OCI-LY1 (cell line): ENCODE measurements at regions not wholly inside any gene's neighbourhood (a gene's known extent, or its start where the extent isn't known, plus 50 kb on each side); places are given as distances from the start of the nearest gene placed in this dataset.

Experiments
- CTCF ChIP-seq: fragments of 200-600 bp; sonication (generic), shearing (Covaris generic); IDR thresholded peaks from 2 replicates; pipeline ENCODE4 v1.5.1; 2017; ENCODE audit warnings: mild to moderate bottlenecking, antibody characterized with exemption, low read length, moderate library complexity, mixed read lengths
- EZH2 ChIP-seq: fragments of 200-600 bp; sonication (generic), shearing (Covaris generic); IDR thresholded peaks from 2 replicates; pipeline ENCODE4 v1.8.0; 2017; ENCODE audit warnings: borderline replicate concordance, mixed run types, mild to moderate bottlenecking, antibody characterized with exemption, low read length, moderate library complexity, mixed read lengths

- TF ChIP-seq CTCF: no peak
- TF ChIP-seq EZH2: no peak
Observed at GRCh38 chr2:52668724-52669123, 1098.9 kb upstream of the CHAC2 start.
